Adipocyte (in vitro differentiated cells): ENCODE measurements at regions not wholly inside any gene's neighbourhood (a gene's known extent, or its start where the extent isn't known, plus 50 kb on each side); places are given as distances from the start of the nearest gene placed in this dataset.
A peak's percentile ranks its signal among the peaks of the same experiment; 100 is the strongest.
"Not testable (repeated sequence)": the region's sequence is repeated elsewhere in the genome, so short reads cannot be mapped to it uniquely, and the experiment has no call there.

Experiments
- DNase-seq: peaks from one replicate; pipeline ENCODE4 v3.0.0-alpha.2; 2015; ENCODE audit warnings: low read depth
- H3K27me3 ChIP-seq: replicated peaks from 2 replicates; pipeline ENCODE4 v1.7.0; 2013; ENCODE audit warnings: mild to moderate bottlenecking, low read length, moderate library complexity; ENCODE audit not compliant: control insufficient read depth, insufficient read depth
- H3K36me3 ChIP-seq: 2 replicates; pipeline ENCODE4 v1.7.0; 2013; ENCODE audit warnings: low read length, mild to moderate bottlenecking, moderate library complexity; ENCODE audit not compliant: control insufficient read depth, insufficient read depth, severe bottlenecking
- H3K4me1 ChIP-seq: 2 replicates; pipeline ENCODE4 v1.7.0; 2013; ENCODE audit warnings: mild to moderate bottlenecking, low read length, moderate library complexity; ENCODE audit not compliant: control insufficient read depth, insufficient read depth
- H3K4me3 ChIP-seq: 2 replicates; pipeline ENCODE4 v1.7.0; 2013; ENCODE audit warnings: mild to moderate bottlenecking, low read length, moderate library complexity
- H3K9ac ChIP-seq: 2 replicates; pipeline ENCODE4 v1.7.0; 2013; ENCODE audit warnings: mild to moderate bottlenecking, low read length, moderate library complexity
- H3K9me3 ChIP-seq: 2 replicates; pipeline ENCODE4 v1.7.0; 2013; ENCODE audit warnings: mild to moderate bottlenecking, low read length, moderate library complexity; ENCODE audit not compliant: control insufficient read depth

- Histone ChIP-seq H3K4me1 (peaks cover 12% of the 10 kb centered on the region), H3K36me3 (no peaks in the 10 kb centered on the region), H3K9me3 (no peaks in the 10 kb centered on the region), H3K4me3 (no peak overlapping the region), H3K9ac (no peak overlapping the region), H3K27me3 (no peaks in the 10 kb centered on the region)
- DNase-seq: no peak
Measured at GRCh38 chrX:10676235-10676957, 56.0 kb upstream of the MID1 start.

- peak; percentile 15 for DNase-seq
- no peaks in the 10 kb centered on the region for H3K27me3 ChIP-seq
- H3K4me3 ChIP-seq: no peak overlapping the region
Measured at GRCh38 chrX:10677490-10677889, 57.1 kb upstream of the MID1 start.

GRCh38 chrX:10679387-10679786 is 59.0 kb upstream of the MID1 start:
- H3K9ac ChIP-seq: no peak overlapping the region
- H3K9me3 ChIP-seq: no peaks in the 10 kb centered on the region
- no peak for DNase-seq

More at GRCh38 chrX:10677490-10677889, 57.1 kb upstream of the MID1 start:
- Histone ChIP-seq H3K9ac (no peak overlapping the region), H3K36me3 (no peaks in the 10 kb centered on the region), H3K9me3 (no peaks in the 10 kb centered on the region), H3K4me1 (peaks cover 12% of the 10 kb centered on the region)

GRCh38 chrX:10681167-10681566 is 60.8 kb upstream of the MID1 start:
- Histone ChIP-seq H3K36me3 (no peaks in the 10 kb centered on the region), H3K9ac (no peak overlapping the region), H3K4me3 (no peak overlapping the region), H3K9me3 (no peaks in the 10 kb centered on the region), H3K27me3 (no peaks in the 10 kb centered on the region), H3K4me1 (peaks cover 12% of the 10 kb centered on the region)
- DNase-seq: no peak

More at GRCh38 chrX:10679387-10679786, 59.0 kb upstream of the MID1 start:
- Histone ChIP-seq H3K4me1 (peaks cover 12% of the 10 kb centered on the region), H3K27me3 (no peaks in the 10 kb centered on the region), H3K36me3 (no peaks in the 10 kb centered on the region), H3K4me3 (no peak overlapping the region)

GRCh38 chrX:10683631-10684030 is 63.2 kb upstream of the MID1 start:
- DNase-seq, H3K4me3 ChIP-seq, H3K9ac ChIP-seq, H3K36me3 ChIP-seq, H3K4me1 ChIP-seq, H3K9me3 ChIP-seq, H3K27me3 ChIP-seq: not testable (repeated sequence)

- H3K36me3 ChIP-seq: no peaks in the 10 kb centered on the region
- H3K9ac ChIP-seq: no peak overlapping the region
- H3K4me3 ChIP-seq: no peak overlapping the region
- no peaks in the 10 kb centered on the region for H3K9me3 ChIP-seq
- no peak for DNase-seq
- H3K4me1 ChIP-seq: no peaks in the 10 kb centered on the region
- no peaks in the 10 kb centered on the region for H3K27me3 ChIP-seq
Measured at GRCh38 chrX:10685923-10686595, 65.7 kb upstream of the MID1 start.

- not testable (repeated sequence) for H3K9ac ChIP-seq, H3K4me3 ChIP-seq, DNase-seq, H3K27me3 ChIP-seq, H3K9me3 ChIP-seq, H3K36me3 ChIP-seq, H3K4me1 ChIP-seq
Measured at GRCh38 chrX:10691751-10692150, 71.4 kb upstream of the MID1 start.

GRCh38 chrX:10697616-10698317 is 77.4 kb upstream of the MID1 start:
- no peak overlapping the region for H3K9ac ChIP-seq

GRCh38 chrX:10698318-10698640 is 77.9 kb upstream of the MID1 start:
- no peaks in the 10 kb centered on the region for H3K36me3 ChIP-seq
- no peak overlapping the region for H3K4me3 ChIP-seq
- DNase-seq: no peak
- H3K9ac ChIP-seq: no peak overlapping the region
- H3K27me3 ChIP-seq: no peaks in the 10 kb centered on the region
- H3K4me1 ChIP-seq: peaks cover 10% of the 10 kb centered on the region
- no peaks in the 10 kb centered on the region for H3K9me3 ChIP-seq

More at GRCh38 chrX:10697616-10698317, 77.4 kb upstream of the MID1 start:
- H3K36me3 ChIP-seq: no peaks in the 10 kb centered on the region
- DNase-seq: no peak
- no peaks in the 10 kb centered on the region for H3K27me3 ChIP-seq
- H3K4me1 ChIP-seq: peaks cover 10% of the 10 kb centered on the region
- H3K4me3 ChIP-seq: no peak overlapping the region
- no peaks in the 10 kb centered on the region for H3K9me3 ChIP-seq

GRCh38 chrX:10702031-10702430 is 81.6 kb upstream of the MID1 start:
- Histone ChIP-seq H3K36me3 (no peaks in the 10 kb centered on the region), H3K4me3 (no peak overlapping the region), H3K27me3 (no peaks in the 10 kb centered on the region), H3K9me3 (no peaks in the 10 kb centered on the region), H3K4me1 (peaks cover 10% of the 10 kb centered on the region), H3K9ac (no peak overlapping the region)
- DNase-seq: peak; percentile 66

- not testable (repeated sequence) for H3K27me3 ChIP-seq
Measured at GRCh38 chrX:10706342-10706741, 86.0 kb upstream of the MID1 start.

More at GRCh38 chrX:10706342-10706741, 86.0 kb upstream of the MID1 start:
- H3K4me3 ChIP-seq, H3K9ac ChIP-seq, H3K4me1 ChIP-seq, H3K36me3 ChIP-seq, DNase-seq, H3K9me3 ChIP-seq: not testable (repeated sequence)
